Right lung (tissue), 2 donors: ENCODE measurements at regions not wholly inside any gene's neighbourhood (a gene's known extent, or its start where the extent isn't known, plus 50 kb on each side); places are given as distances from the start of the nearest gene placed in this dataset.

Experiments
- DNase-seq, 2 donors: peaks; one replicate each; pipeline ENCODE4 v3.0.0-alpha.2; 2013

- DNase-seq = no peak
Measured at GRCh38 chr3:168249205-168249549, 153.5 kb upstream of the GOLIM4 start.

GRCh38 chr3:168248383-168249204, 152.9 kb upstream of the GOLIM4 start:
- DNase-seq = peak; percentile 64

GRCh38 chr3:168241156-168241555, 145.4 kb upstream of the GOLIM4 start:
- no peak for DNase-seq

GRCh38 chr3:168239287-168239686, 143.6 kb upstream of the GOLIM4 start:
- DNase-seq = no peak

- no peak for DNase-seq
Measured at GRCh38 chr3:168233001-168233400, 137.3 kb upstream of the GOLIM4 start.

GRCh38 chr3:168223085-168223484, 127.4 kb upstream of the GOLIM4 start:
- DNase-seq = no peak

- no peak for DNase-seq
Measured at GRCh38 chr3:168220556-168220955, 124.8 kb upstream of the GOLIM4 start.

- no peak for DNase-seq
Measured at GRCh38 chr3:168219530-168219929, 123.8 kb upstream of the GOLIM4 start.

GRCh38 chr3:168218600-168218999, 122.9 kb upstream of the GOLIM4 start:
- DNase-seq = no peak

- no peak for DNase-seq
Measured at GRCh38 chr3:168216851-168217250, 121.1 kb upstream of the GOLIM4 start.

- DNase-seq = no peak
Measured at GRCh38 chr3:168213920-168214319, 118.2 kb upstream of the GOLIM4 start.

- no peak for DNase-seq
Measured at GRCh38 chr3:168212664-168213285, 117.1 kb upstream of the GOLIM4 start.

GRCh38 chr3:168205451-168205850, 109.7 kb upstream of the GOLIM4 start:
- DNase-seq = no peak

GRCh38 chr3:168197162-168197561, 101.4 kb upstream of the GOLIM4 start:
- no peak for DNase-seq

GRCh38 chr3:168191856-168192255, 96.1 kb upstream of the GOLIM4 start:
- DNase-seq = no peak

- DNase-seq = no peak
Measured at GRCh38 chr3:168187233-168187632, 91.5 kb upstream of the GOLIM4 start.

- peak; percentile 68 to 73 for DNase-seq
Measured at GRCh38 chr3:168186293-168186983, 90.7 kb upstream of the GOLIM4 start.

- DNase-seq = no peak
Measured at GRCh38 chr3:168183774-168184173, 88.0 kb upstream of the GOLIM4 start.

- no peak for DNase-seq
Measured at GRCh38 chr3:168168743-168169142, 73.0 kb upstream of the GOLIM4 start.

- peak; percentile 64 to 77 for DNase-seq
Measured at GRCh38 chr3:168165390-168166269, 69.9 kb upstream of the GOLIM4 start.

- no peak for DNase-seq
Measured at GRCh38 chr3:168162172-168162571, 66.4 kb upstream of the GOLIM4 start.

- DNase-seq = peak in 1 of 2 donors; percentile 28
Measured at GRCh38 chr3:168161696-168162095, 66.0 kb upstream of the GOLIM4 start.
